Spleen (tissue), 11 donors: ENCODE measurements at regions not wholly inside any gene's neighbourhood (a gene's known extent, or its start where the extent isn't known, plus 50 kb on each side); places are given as distances from the start of the nearest gene placed in this dataset.
A peak's percentile ranks its signal among the peaks of the same experiment; 100 is the strongest.

Experiments used
- DNase-seq: peaks from one replicate; pipeline ENCODE4 v3.0.0-alpha.2; 2020
- H3K27ac ChIP-seq, 8 donors: fragments of 200-600 bp; sonication (generic) in 7 of 8; 1 replicate in 4 of 8; 2 replicates in 4 of 8; pipeline versions ENCODE4 v1.5.0 to v1.8.0; 2016 to 2021; ENCODE audit warnings: inconsistent platforms in 4 of 8, mild to moderate bottlenecking in 4 of 8, moderate library complexity in 1 of 8
- H3K27me3 ChIP-seq, 7 donors: fragments of 200-600 bp; sonication (generic) in 6 of 7; replicated peaks in 1 of 7; 1 replicate in 4 of 7; 2 replicates in 3 of 7; pipeline versions ENCODE4 v1.5.0 to v1.8.0; 2016 to 2021; ENCODE audit warnings: inconsistent platforms in 3 of 7, mild to moderate bottlenecking in 1 of 7
- H3K36me3 ChIP-seq, 6 donors: fragments of 200-600 bp; sonication (generic) in 5 of 6; 1 replicate in 4 of 6; 2 replicates in 2 of 6; pipeline versions ENCODE4 v1.5.0 to v1.8.0; 2016 to 2021; ENCODE audit warnings: inconsistent platforms in 2 of 6
- H3K4me1 ChIP-seq, 6 donors: fragments of 200-600 bp; sonication (generic) in 5 of 6; 1 replicate in 3 of 6; 2 replicates in 3 of 6; pipeline versions ENCODE4 v1.5.0 to v1.8.0; 2016 to 2021; ENCODE audit warnings: inconsistent platforms in 3 of 6
- H3K4me3 ChIP-seq, 8 donors: fragments of 200-600 bp; sonication (generic) in 7 of 8; 1 replicate in 4 of 8; 2 replicates in 4 of 8; pipeline versions ENCODE4 v1.5.0 to v1.8.0; 2016 to 2021; ENCODE audit warnings: inconsistent platforms in 4 of 8, mild to moderate bottlenecking in 4 of 8, moderate library complexity in 2 of 8
- H3K9me3 ChIP-seq, 8 donors: fragments of 200-600 bp; sonication (generic) in 7 of 8; 1 replicate in 4 of 8; 2 replicates in 4 of 8; pipeline versions ENCODE4 v1.5.0 to v1.8.0; 2016 to 2021; ENCODE audit warnings: inconsistent platforms in 4 of 8
- POLR2A ChIP-seq, 3 donors: fragments of 450-650 bp; IDR thresholded peaks; one replicate each; pipeline ENCODE4 v1.5.1; 2017; ENCODE audit warnings: antibody characterized with exemption in 3 of 3, mild to moderate bottlenecking in 1 of 3
- POLR2AphosphoS5 ChIP-seq, 3 donors: sonication (generic); formaldehyde crosslinking; IDR thresholded peaks; one replicate each; pipeline ENCODE4 v1.5.1; 2017; ENCODE audit warnings: antibody characterized with exemption in 3 of 3
- WGBS, 5 donors: extraction: QIAGEN DNeasy Blood & Tissue Kit in 3 of 5; methylation state at CpG; one replicate each; pipeline versions ENCODE4 v1.1.5 to v1.1.7; 2013 to 2018; 5-methylcytosine and 5-hydroxymethylcytosine counted together
- intact Hi-C: fragments of 100-400 bp; cut with DNase I; formaldehyde crosslinking; loops from one replicate; pipeline ENCODE4 v1.15.0; 2023; ENCODE audit warnings: low total_unique reads
- TF ChIP-seq, protein P1 (sequence below), 11 experiments: fragments of 200-600 bp in 7 of 11; fragments of 450-650 bp in 4 of 11; sonication (generic) in 4 of 11; IDR thresholded peaks in 8 of 11; conservative IDR thresholded peaks in 3 of 11; 1 replicate in 7 of 11; 2 replicates in 4 of 11; pipeline versions ENCODE4 v1.4.0 to v1.8.0; 2016 to 2021; ENCODE audit warnings: antibody characterized with exemption in 11 of 11, inconsistent platforms in 4 of 11, mild to moderate bottlenecking in 1 of 11
- donor health status: healthy with polysubstance abuse.
- donor health status: DM: no; HTN: no; CAD: no; lungs with moderate emphysema.
- donor health status: DM: no; HTN: no; CAD: no.
- donor health status: Bipolar disorder and iron deficiency.
- donor health status: healthy.
- donor health status: DM: no; HTN: no; CAD: no.
- donor health status: DM: yes; HTN: yes; CAD: no.

DNA sequence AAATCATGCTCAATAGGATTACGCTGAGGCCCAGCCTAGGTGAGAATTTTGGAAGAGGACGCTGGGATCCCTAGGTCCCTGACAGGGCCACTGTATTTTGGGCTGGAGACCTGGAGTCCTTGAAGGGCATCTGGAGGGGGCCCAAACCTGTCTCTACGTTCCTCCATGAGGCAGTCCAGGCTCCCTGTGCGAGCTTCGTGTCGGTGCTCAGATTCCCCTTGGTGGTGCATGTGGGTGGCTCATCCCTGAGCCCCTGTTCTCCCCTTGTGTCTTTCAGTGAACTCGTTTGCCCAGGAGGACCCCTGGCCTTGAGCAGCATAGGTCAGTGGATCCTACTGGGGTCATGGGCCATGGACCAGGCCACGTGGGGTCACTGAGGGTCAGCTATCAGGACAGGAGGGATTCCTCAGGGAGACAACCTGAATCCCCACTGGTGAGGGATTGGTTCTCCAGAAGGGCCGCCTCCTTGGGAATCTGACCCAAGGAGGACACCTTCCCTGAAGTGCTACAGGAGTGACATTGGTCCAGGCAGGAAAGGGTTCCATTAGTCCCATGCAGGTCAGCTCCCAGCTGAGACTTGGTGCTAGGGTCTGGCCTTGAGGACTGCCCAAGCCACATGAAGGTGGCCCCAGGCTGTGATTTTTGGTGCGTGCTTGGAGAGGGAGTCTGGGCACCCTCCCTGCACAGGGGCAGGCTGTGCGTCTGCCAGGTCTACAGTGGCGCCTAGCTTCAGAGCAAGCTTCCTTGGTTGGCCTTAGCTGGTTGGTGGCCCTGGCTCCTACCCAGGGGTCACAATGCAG is 229.8 kb downstream of the SNRPN start:
- no peak for TF ChIP-seq POLR2A (IDR thresholded peaks at IDR 0.05)
- TF ChIP-seq POLR2AphosphoS5 (IDR thresholded peaks at IDR 0.05) = no peak
- TF ChIP-seq, protein P1, sequence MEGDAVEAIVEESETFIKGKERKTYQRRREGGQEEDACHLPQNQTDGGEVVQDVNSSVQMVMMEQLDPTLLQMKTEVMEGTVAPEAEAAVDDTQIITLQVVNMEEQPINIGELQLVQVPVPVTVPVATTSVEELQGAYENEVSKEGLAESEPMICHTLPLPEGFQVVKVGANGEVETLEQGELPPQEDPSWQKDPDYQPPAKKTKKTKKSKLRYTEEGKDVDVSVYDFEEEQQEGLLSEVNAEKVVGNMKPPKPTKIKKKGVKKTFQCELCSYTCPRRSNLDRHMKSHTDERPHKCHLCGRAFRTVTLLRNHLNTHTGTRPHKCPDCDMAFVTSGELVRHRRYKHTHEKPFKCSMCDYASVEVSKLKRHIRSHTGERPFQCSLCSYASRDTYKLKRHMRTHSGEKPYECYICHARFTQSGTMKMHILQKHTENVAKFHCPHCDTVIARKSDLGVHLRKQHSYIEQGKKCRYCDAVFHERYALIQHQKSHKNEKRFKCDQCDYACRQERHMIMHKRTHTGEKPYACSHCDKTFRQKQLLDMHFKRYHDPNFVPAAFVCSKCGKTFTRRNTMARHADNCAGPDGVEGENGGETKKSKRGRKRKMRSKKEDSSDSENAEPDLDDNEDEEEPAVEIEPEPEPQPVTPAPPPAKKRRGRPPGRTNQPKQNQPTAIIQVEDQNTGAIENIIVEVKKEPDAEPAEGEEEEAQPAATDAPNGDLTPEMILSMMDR (IDR thresholded peaks at IDR 0.05 in 8 of 11, conservative IDR thresholded peaks at IDR 0.05 in 3 of 11) = no peak
- no peaks in the 10 kb centered on the region for H3K36me3 ChIP-seq
- intact Hi-C loops = no loop called here
- DNase-seq = peak; percentile 58
- H3K27ac ChIP-seq = no peak overlapping the region
- no peaks in the 10 kb centered on the region for H3K27me3 ChIP-seq
- no peak overlapping the region for H3K4me3 ChIP-seq
- peaks cover 0 to 100% (median 75%) of the 10 kb centered on the region in 8 donors for H3K9me3 ChIP-seq
- no peaks in the 10 kb centered on the region for H3K4me1 ChIP-seq
- 75 to 85% (median 84%) methylated on average over 10 to 12 of the region's 12 CpGs for WGBS, 5 donors

DNA sequence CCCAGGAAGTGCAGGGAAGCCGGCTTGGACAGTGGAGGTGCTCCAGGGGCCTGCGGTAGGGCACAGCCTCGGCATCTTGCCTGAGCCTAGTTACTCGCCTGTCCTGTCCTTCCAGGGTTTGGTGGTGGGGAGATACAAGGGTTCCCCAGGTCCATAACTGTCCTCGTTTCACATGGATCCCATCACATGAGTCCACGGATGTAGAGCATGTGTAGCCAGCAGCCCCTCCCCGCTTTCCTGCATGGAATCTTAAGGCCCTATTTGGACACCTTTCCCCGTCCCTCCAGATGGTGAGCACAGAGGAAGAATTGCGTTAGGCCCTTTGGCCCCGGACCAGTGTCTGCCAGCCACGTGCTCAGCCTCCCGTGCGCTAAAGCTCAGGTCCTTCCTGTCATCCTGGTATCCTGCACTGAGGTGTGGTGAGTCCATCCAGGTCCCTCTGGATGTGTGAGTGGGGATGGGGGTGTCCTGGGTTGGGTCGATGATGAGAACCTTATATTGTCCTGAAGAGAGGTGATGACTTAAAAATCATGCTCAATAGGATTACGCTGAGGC is 230.4 kb downstream of the SNRPN start:
- intact Hi-C loops = no loop called here
- Histone ChIP-seq H3K27me3 (no peaks in the 10 kb centered on the region), H3K36me3 (no peaks in the 10 kb centered on the region), H3K9me3 (peaks cover 0 to 100% (median 80%) of the 10 kb centered on the region in 8 donors), H3K4me3 (no peak overlapping the region), H3K27ac (no peak overlapping the region), H3K4me1 (no peaks in the 10 kb centered on the region)
- no peak for TF ChIP-seq POLR2A (IDR thresholded peaks at IDR 0.05)
- TF ChIP-seq, protein P1 (IDR thresholded peaks at IDR 0.05 in 8 of 11, conservative IDR thresholded peaks at IDR 0.05 in 3 of 11) = no peak
- TF ChIP-seq POLR2AphosphoS5 (IDR thresholded peaks at IDR 0.05) = no peak
- 85 to 91% (median 86%) methylated on average over 11 to 15 of the region's 15 CpGs for WGBS, 5 donors
- peak; percentile 37 for DNase-seq

DNA sequence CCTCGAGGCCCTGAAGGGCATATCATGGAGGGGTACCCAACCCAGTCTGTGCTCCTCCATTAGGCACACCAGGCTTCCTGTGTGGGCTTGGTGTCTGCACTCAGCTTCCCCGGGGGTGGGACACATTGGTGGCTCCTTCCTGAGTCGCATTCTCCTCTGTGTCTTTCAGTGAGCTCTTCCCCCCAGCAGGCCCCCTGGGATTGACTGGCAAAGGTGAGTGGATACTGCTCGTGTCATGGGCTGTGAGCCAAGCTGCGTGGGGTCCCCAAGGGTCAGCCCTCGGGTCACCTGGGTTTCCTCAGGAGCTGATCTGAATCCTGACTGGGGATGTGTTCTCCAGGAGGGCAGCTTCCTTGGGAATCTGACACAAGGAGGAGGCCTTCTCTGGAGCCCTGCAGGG is 231.0 kb downstream of the SNRPN start:
- intact Hi-C loops = no loop called here
- Histone ChIP-seq H3K4me3 (no peak overlapping the region), H3K4me1 (no peaks in the 10 kb centered on the region), H3K9me3 (peaks cover 0 to 100% (median 81%) of the 10 kb centered on the region in 8 donors), H3K27me3 (no peaks in the 10 kb centered on the region), H3K27ac (no peak overlapping the region), H3K36me3 (no peaks in the 10 kb centered on the region)
- TF ChIP-seq, protein P1 (IDR thresholded peaks at IDR 0.05 in 8 of 11, conservative IDR thresholded peaks at IDR 0.05 in 3 of 11) = no peak
- DNase-seq = peak; percentile 55
- 74 to 88% (median 81%) methylated on average over 3 to 6 of the region's 6 CpGs for WGBS, 5 donors

- no peaks in the 10 kb centered on the region for H3K36me3 ChIP-seq
- no peaks in the 10 kb centered on the region for H3K27me3 ChIP-seq
- peaks cover 0 to 100% (median 81%) of the 10 kb centered on the region in 8 donors for H3K9me3 ChIP-seq
- no peak overlapping the region for H3K4me3 ChIP-seq
- whole genome bisulfite sequencing, 5 donors = 77 to 85% (median 85%) methylated on average over 9 of the region's 9 CpGs
- intact Hi-C loops = no loop called here
- H3K27ac ChIP-seq = no peak overlapping the region
- peak; percentile 64 for DNase-seq
- TF ChIP-seq, protein P1 (IDR thresholded peaks at IDR 0.05 in 8 of 11, conservative IDR thresholded peaks at IDR 0.05 in 3 of 11) = no peak
- TF ChIP-seq POLR2A (IDR thresholded peaks at IDR 0.05) (no peak), POLR2AphosphoS5 (IDR thresholded peaks at IDR 0.05) (no peak)
- no peaks in the 10 kb centered on the region for H3K4me1 ChIP-seq
Measured at GRCh38 chr15:25186411-25186810, 231.6 kb downstream of the SNRPN start.
